MM.1S (cell line): ENCODE measurements at regions not wholly inside any gene's neighbourhood (a gene's known extent, or its start where the extent isn't known, plus 50 kb on each side); places are given as distances from the start of the nearest gene placed in this dataset.

Source experiments
- EZH2 ChIP-seq: fragments of 300-600 bp; sonication (generic); optimal IDR thresholded peaks from 2 replicates; pipeline ENCODE3; 2017; ENCODE audit warnings: low read depth, mild to moderate bottlenecking, antibody characterized with exemption, low read length, mixed read lengths
- EZH2phosphoT487 ChIP-seq: fragments of 300-600 bp; sonication (generic); IDR thresholded peaks from 2 replicates; pipeline ENCODE4 v1.6.1; 2018; ENCODE audit warnings: antibody characterized with exemption, low read length
- TF ChIP-seq, protein P1 (sequence below): fragments of 300-600 bp; sonication (generic); IDR thresholded peaks from 2 replicates; pipeline ENCODE4 v1.5.1; 2016; ENCODE audit warnings: antibody characterized with exemption, low read length, mixed read lengths

GRCh38 chr4:175531405-175532091 is 280.5 kb downstream of the GPM6A start:
- TF ChIP-seq, protein P1, sequence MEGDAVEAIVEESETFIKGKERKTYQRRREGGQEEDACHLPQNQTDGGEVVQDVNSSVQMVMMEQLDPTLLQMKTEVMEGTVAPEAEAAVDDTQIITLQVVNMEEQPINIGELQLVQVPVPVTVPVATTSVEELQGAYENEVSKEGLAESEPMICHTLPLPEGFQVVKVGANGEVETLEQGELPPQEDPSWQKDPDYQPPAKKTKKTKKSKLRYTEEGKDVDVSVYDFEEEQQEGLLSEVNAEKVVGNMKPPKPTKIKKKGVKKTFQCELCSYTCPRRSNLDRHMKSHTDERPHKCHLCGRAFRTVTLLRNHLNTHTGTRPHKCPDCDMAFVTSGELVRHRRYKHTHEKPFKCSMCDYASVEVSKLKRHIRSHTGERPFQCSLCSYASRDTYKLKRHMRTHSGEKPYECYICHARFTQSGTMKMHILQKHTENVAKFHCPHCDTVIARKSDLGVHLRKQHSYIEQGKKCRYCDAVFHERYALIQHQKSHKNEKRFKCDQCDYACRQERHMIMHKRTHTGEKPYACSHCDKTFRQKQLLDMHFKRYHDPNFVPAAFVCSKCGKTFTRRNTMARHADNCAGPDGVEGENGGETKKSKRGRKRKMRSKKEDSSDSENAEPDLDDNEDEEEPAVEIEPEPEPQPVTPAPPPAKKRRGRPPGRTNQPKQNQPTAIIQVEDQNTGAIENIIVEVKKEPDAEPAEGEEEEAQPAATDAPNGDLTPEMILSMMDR: no peak
- TF ChIP-seq EZH2phosphoT487: no peak
- TF ChIP-seq EZH2: no peak
